ENCODE measurements at regions not wholly inside any gene's neighbourhood (a gene's known extent, or its start where the extent isn't known, plus 50 kb on each side); places are given as distances from the start of the nearest gene placed in this dataset.

- Histone ChIP-seq H3K36me3 (ENCODE audit: control insufficient read depth in 2 of 2, insufficient read depth in 2 of 2, low read length in 1 of 2) (no peaks in the 10 kb centered on the region), H3K4me1 (ENCODE audit: control insufficient read depth in 2 of 2, insufficient read depth in 2 of 2, low read length in 2 of 2) (peaks cover 0 to 16% of the 10 kb centered on the region in 2 donors), H3K4me3 (ENCODE audit: low read length in 2 of 2) (no peak overlapping the region), H3K9me3 (ENCODE audit: control insufficient read depth in 2 of 2, insufficient read depth in 1 of 2, low read length in 1 of 2) (no peaks in the 10 kb centered on the region), H3K27ac (ENCODE audit: low read depth in 1 of 2, low read length in 1 of 2) (no peak overlapping the region), H3K27me3 (ENCODE audit: control insufficient read depth in 2 of 2, insufficient read depth in 1 of 2, low read length in 1 of 2) (peaks cover 0 to 20% of the 10 kb centered on the region in 2 donors)
- DNase-seq (ENCODE audit: low read depth in 6 of 9, low spot score in 9 of 9) = no peak
- 96% methylated on average over 4 of the region's 4 CpGs for WGBS
These were observed 260.9 kb downstream of the MREG start for GRCh38 chr2:215752436-215752835.

- Histone ChIP-seq H3K27me3 (ENCODE audit: control insufficient read depth in 2 of 2, insufficient read depth in 1 of 2, low read length in 1 of 2) (peaks cover 0 to 20% of the 10 kb centered on the region in 2 donors), H3K4me3 (ENCODE audit: low read length in 2 of 2) (no peak overlapping the region), H3K4me1 (ENCODE audit: control insufficient read depth in 2 of 2, insufficient read depth in 2 of 2, low read length in 2 of 2) (peaks cover 0 to 16% of the 10 kb centered on the region in 2 donors), H3K36me3 (ENCODE audit: control insufficient read depth in 2 of 2, insufficient read depth in 2 of 2, low read length in 1 of 2) (no peaks in the 10 kb centered on the region), H3K9me3 (ENCODE audit: control insufficient read depth in 2 of 2, insufficient read depth in 1 of 2, low read length in 1 of 2) (no peaks in the 10 kb centered on the region), H3K27ac (ENCODE audit: low read depth in 1 of 2, low read length in 1 of 2) (no peak overlapping the region)
- WGBS = 97% methylated on average over 3 of the region's 3 CpGs
- DNase-seq (ENCODE audit: low read depth in 6 of 9, low spot score in 9 of 9) = no peak
These were observed 261.5 kb downstream of the MREG start for GRCh38 chr2:215751911-215752272.

- Histone ChIP-seq H3K27ac (ENCODE audit: low read depth in 1 of 2, low read length in 1 of 2) (no peak overlapping the region), H3K9me3 (ENCODE audit: control insufficient read depth in 2 of 2, insufficient read depth in 1 of 2, low read length in 1 of 2) (no peaks in the 10 kb centered on the region), H3K27me3 (ENCODE audit: control insufficient read depth in 2 of 2, insufficient read depth in 1 of 2, low read length in 1 of 2) (peaks cover 0 to 20% of the 10 kb centered on the region in 2 donors), H3K4me3 (ENCODE audit: low read length in 2 of 2) (no peak overlapping the region), H3K4me1 (ENCODE audit: control insufficient read depth in 2 of 2, insufficient read depth in 2 of 2, low read length in 2 of 2) (peaks cover 0 to 16% of the 10 kb centered on the region in 2 donors), H3K36me3 (ENCODE audit: control insufficient read depth in 2 of 2, insufficient read depth in 2 of 2, low read length in 1 of 2) (no peaks in the 10 kb centered on the region)
- WGBS = 93% methylated on average over 3 of the region's 3 CpGs
- DNase-seq (ENCODE audit: low read depth in 6 of 9, low spot score in 9 of 9) = no peak
These were observed 262.0 kb downstream of the MREG start for GRCh38 chr2:215751200-215751910.

- H3K4me1 ChIP-seq (ENCODE audit: control insufficient read depth in 2 of 2, insufficient read depth in 2 of 2, low read length in 2 of 2) = peaks cover 0 to 16% of the 10 kb centered on the region in 2 donors
- H3K4me3 ChIP-seq (ENCODE audit: low read length in 2 of 2) = no peak overlapping the region
- H3K9me3 ChIP-seq (ENCODE audit: control insufficient read depth in 2 of 2, insufficient read depth in 1 of 2, low read length in 1 of 2) = no peaks in the 10 kb centered on the region
- H3K27me3 ChIP-seq (ENCODE audit: control insufficient read depth in 2 of 2, insufficient read depth in 1 of 2, low read length in 1 of 2) = peaks cover 0 to 20% of the 10 kb centered on the region in 2 donors
- DNase-seq (ENCODE audit: low read depth in 6 of 9, low spot score in 9 of 9) = peak in 8 of 9 donors; percentile 18 to 83 (median 38)
- H3K36me3 ChIP-seq (ENCODE audit: control insufficient read depth in 2 of 2, insufficient read depth in 2 of 2, low read length in 1 of 2) = no peaks in the 10 kb centered on the region
- no peak overlapping the region for H3K27ac ChIP-seq (ENCODE audit: low read depth in 1 of 2, low read length in 1 of 2)
- WGBS = 46% methylated on average over 4 of the region's 4 CpGs
These were observed 262.6 kb downstream of the MREG start for GRCh38 chr2:215750763-215751162.

- DNase-seq (ENCODE audit: low read depth in 6 of 9, low spot score in 9 of 9) = no peak
- Histone ChIP-seq H3K36me3 (ENCODE audit: control insufficient read depth in 2 of 2, insufficient read depth in 2 of 2, low read length in 1 of 2) (no peaks in the 10 kb centered on the region), H3K27ac (ENCODE audit: low read depth in 1 of 2, low read length in 1 of 2) (peak overlapping the region; percentile 60 to 61), H3K27me3 (ENCODE audit: control insufficient read depth in 2 of 2, insufficient read depth in 1 of 2, low read length in 1 of 2) (peaks cover 0 to 20% of the 10 kb centered on the region in 2 donors), H3K4me3 (ENCODE audit: low read length in 2 of 2) (no peak overlapping the region), H3K4me1 (ENCODE audit: control insufficient read depth in 2 of 2, insufficient read depth in 2 of 2, low read length in 2 of 2) (peaks cover 0 to 16% of the 10 kb centered on the region in 2 donors), H3K9me3 (ENCODE audit: control insufficient read depth in 2 of 2, insufficient read depth in 1 of 2, low read length in 1 of 2) (no peaks in the 10 kb centered on the region)
- WGBS = 94% methylated on average over 11 of the region's 11 CpGs
These were observed 264.0 kb downstream of the MREG start for GRCh38 chr2:215749092-215749957.

GRCh38 chr2:215748446-215748845 is 264.9 kb downstream of the MREG start:
- H3K4me1 ChIP-seq (ENCODE audit: control insufficient read depth in 2 of 2, insufficient read depth in 2 of 2, low read length in 2 of 2) = peaks cover 0 to 16% of the 10 kb centered on the region in 2 donors
- 67% methylated on average over 6 of the region's 6 CpGs for whole genome bisulfite sequencing
- no peaks in the 10 kb centered on the region for H3K36me3 ChIP-seq (ENCODE audit: control insufficient read depth in 2 of 2, insufficient read depth in 2 of 2, low read length in 1 of 2)
- H3K4me3 ChIP-seq (ENCODE audit: low read length in 2 of 2) = no peak overlapping the region
- peaks cover 0 to 20% of the 10 kb centered on the region in 2 donors for H3K27me3 ChIP-seq (ENCODE audit: control insufficient read depth in 2 of 2, insufficient read depth in 1 of 2, low read length in 1 of 2)
- H3K9me3 ChIP-seq (ENCODE audit: control insufficient read depth in 2 of 2, insufficient read depth in 1 of 2, low read length in 1 of 2) = no peaks in the 10 kb centered on the region
- DNase-seq (ENCODE audit: low read depth in 6 of 9, low spot score in 9 of 9) = peak in 1 of 9 donors; percentile 26
- no peak overlapping the region for H3K27ac ChIP-seq (ENCODE audit: low read depth in 1 of 2, low read length in 1 of 2)

- DNase-seq (ENCODE audit: low read depth in 6 of 9, low spot score in 9 of 9) = no peak
- Histone ChIP-seq H3K4me1 (ENCODE audit: control insufficient read depth in 2 of 2, insufficient read depth in 2 of 2, low read length in 2 of 2) (peaks cover 0 to 16% of the 10 kb centered on the region in 2 donors), H3K36me3 (ENCODE audit: control insufficient read depth in 2 of 2, insufficient read depth in 2 of 2, low read length in 1 of 2) (no peaks in the 10 kb centered on the region), H3K27me3 (ENCODE audit: control insufficient read depth in 2 of 2, insufficient read depth in 1 of 2, low read length in 1 of 2) (peaks cover 0 to 17% of the 10 kb centered on the region in 2 donors), H3K9me3 (ENCODE audit: control insufficient read depth in 2 of 2, insufficient read depth in 1 of 2, low read length in 1 of 2) (no peaks in the 10 kb centered on the region), H3K27ac (ENCODE audit: low read depth in 1 of 2, low read length in 1 of 2) (no peak overlapping the region), H3K4me3 (ENCODE audit: low read length in 2 of 2) (no peak overlapping the region)
- 90% methylated on average over 3 of the region's 3 CpGs for WGBS
These were observed 266.3 kb downstream of the MREG start for GRCh38 chr2:215746887-215747615.

GRCh38 chr2:215746226-215746886 is 267.0 kb downstream of the MREG start:
- Histone ChIP-seq H3K27me3 (ENCODE audit: control insufficient read depth in 2 of 2, insufficient read depth in 1 of 2, low read length in 1 of 2) (peaks cover 0 to 13% of the 10 kb centered on the region in 2 donors), H3K36me3 (ENCODE audit: control insufficient read depth in 2 of 2, insufficient read depth in 2 of 2, low read length in 1 of 2) (no peaks in the 10 kb centered on the region), H3K4me1 (ENCODE audit: control insufficient read depth in 2 of 2, insufficient read depth in 2 of 2, low read length in 2 of 2) (peaks cover 0 to 16% of the 10 kb centered on the region in 2 donors), H3K9me3 (ENCODE audit: control insufficient read depth in 2 of 2, insufficient read depth in 1 of 2, low read length in 1 of 2) (no peaks in the 10 kb centered on the region), H3K27ac (ENCODE audit: low read depth in 1 of 2, low read length in 1 of 2) (no peak overlapping the region), H3K4me3 (ENCODE audit: low read length in 2 of 2) (no peak overlapping the region)
- whole genome bisulfite sequencing = 56% methylated on average over 9 of the region's 9 CpGs
- no peak for DNase-seq (ENCODE audit: low read depth in 6 of 9, low spot score in 9 of 9)

Data from thymus (tissue), 11 donors.